ENCODE measurements at regions not wholly inside any gene's neighbourhood (a gene's known extent, or its start where the extent isn't known, plus 50 kb on each side); places are given as distances from the start of the nearest gene placed in this dataset.

DNA sequence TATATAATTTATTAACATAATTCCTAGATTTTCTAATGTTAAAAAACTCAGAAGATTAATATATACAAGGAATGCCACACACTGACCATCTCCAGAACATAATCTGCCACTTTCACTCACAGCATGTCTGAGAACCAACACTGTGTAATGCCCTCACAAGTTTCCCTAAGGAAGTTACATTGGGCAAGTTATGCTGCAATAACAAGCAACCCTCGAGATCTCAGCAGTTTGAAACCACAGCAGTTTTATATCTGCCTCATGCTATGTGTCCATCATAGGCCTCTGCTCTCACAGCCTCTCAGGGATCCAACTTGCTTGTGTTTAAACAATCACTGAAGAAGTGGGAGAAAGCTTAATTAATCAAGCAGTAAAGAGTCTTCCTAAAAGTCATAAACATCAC, 250.0 kb upstream of the SLC7A11 start:
- TF ChIP-seq, protein P1, sequence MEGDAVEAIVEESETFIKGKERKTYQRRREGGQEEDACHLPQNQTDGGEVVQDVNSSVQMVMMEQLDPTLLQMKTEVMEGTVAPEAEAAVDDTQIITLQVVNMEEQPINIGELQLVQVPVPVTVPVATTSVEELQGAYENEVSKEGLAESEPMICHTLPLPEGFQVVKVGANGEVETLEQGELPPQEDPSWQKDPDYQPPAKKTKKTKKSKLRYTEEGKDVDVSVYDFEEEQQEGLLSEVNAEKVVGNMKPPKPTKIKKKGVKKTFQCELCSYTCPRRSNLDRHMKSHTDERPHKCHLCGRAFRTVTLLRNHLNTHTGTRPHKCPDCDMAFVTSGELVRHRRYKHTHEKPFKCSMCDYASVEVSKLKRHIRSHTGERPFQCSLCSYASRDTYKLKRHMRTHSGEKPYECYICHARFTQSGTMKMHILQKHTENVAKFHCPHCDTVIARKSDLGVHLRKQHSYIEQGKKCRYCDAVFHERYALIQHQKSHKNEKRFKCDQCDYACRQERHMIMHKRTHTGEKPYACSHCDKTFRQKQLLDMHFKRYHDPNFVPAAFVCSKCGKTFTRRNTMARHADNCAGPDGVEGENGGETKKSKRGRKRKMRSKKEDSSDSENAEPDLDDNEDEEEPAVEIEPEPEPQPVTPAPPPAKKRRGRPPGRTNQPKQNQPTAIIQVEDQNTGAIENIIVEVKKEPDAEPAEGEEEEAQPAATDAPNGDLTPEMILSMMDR (IDR thresholded peaks at IDR 0.05 in 8 of 11, conservative IDR thresholded peaks at IDR 0.05 in 3 of 11), result no peak
- no peak for TF ChIP-seq POLR2A (IDR thresholded peaks at IDR 0.05)
